ENCODE measurements at regions not wholly inside any gene's neighbourhood (a gene's known extent, or its start where the extent isn't known, plus 50 kb on each side); places are given as distances from the start of the nearest gene placed in this dataset.

- Histone ChIP-seq H3K27ac (ENCODE audit: low read length) (no peak overlapping the region), H3K27me3 (ENCODE audit: control insufficient read depth, insufficient read depth, low read length) (no peaks in the 10 kb centered on the region), H3K9me3 (ENCODE audit: control insufficient read depth, low read depth, low read length) (no peaks in the 10 kb centered on the region), H3K4me3 (ENCODE audit: low read length) (no peak overlapping the region), H3K4me1 (ENCODE audit: control insufficient read depth, insufficient read depth, low read length) (peaks cover 14% of the 10 kb centered on the region), H3K36me3 (ENCODE audit: control insufficient read depth, insufficient read depth, low read length) (no peaks in the 10 kb centered on the region)
- peak in 1 of 2 donors; percentile 54 for DNase-seq
- WGBS (ENCODE audit: insufficient coverage, low lambda C conversion rate), result no CpG with 5 or more reads among the region's 11 CpGs
These were observed 119.1 kb upstream of the NCK2 start for GRCh38 chr2:105625632-105626031.

DNA sequence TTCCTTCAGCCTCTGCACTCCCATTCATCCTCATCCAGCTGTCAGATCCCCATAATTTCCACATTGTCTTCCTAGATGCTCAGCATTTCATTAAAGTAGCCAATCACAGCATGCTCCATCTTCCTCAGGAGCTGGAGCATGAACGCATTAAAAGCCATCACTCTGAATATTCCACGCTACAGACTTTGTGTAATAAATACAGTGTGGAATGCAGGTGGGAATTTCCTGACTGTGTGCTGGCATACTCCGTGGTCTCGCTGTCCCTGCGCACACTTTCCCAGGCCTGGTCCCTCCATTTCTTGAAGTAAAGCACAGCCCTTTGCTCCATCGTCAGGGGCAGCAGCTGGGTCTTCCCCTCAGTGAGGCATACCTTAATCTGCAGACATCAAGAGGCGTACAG, 123.7 kb upstream of the NCK2 start:
- H3K4me1 ChIP-seq (ENCODE audit: control insufficient read depth, insufficient read depth, low read length), result peaks cover 25% of the 10 kb centered on the region
- 80% methylated on average over 1 of the region's 7 CpGs for WGBS (ENCODE audit: insufficient coverage, low lambda C conversion rate)
- no peak for DNase-seq

DNA sequence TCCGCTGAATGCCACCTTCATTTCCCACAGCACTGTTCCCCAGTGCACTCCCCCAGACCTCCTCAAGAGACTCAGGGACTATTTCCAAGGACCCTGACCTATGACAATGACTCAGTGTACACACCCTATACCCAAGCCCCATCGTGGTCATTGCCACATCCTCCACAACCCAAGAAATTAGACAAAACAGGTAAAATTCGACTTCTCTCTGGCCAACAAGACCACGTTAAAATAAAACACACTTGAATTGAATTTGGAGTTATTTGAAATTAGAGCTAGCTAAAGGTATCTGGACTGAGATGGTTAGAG, 126.4 kb upstream of the NCK2 start:
- whole genome bisulfite sequencing (ENCODE audit: insufficient coverage, low lambda C conversion rate), result no CpG with 5 or more reads among the region's 4 CpGs
- H3K27me3 ChIP-seq (ENCODE audit: control insufficient read depth, insufficient read depth, low read length), result no peaks in the 10 kb centered on the region

More for the DNA sequence above, 123.7 kb upstream of the NCK2 start:
- Histone ChIP-seq H3K4me3 (ENCODE audit: low read length) (no peak overlapping the region), H3K9me3 (ENCODE audit: control insufficient read depth, low read depth, low read length) (no peaks in the 10 kb centered on the region), H3K27me3 (ENCODE audit: control insufficient read depth, insufficient read depth, low read length) (no peaks in the 10 kb centered on the region), H3K36me3 (ENCODE audit: control insufficient read depth, insufficient read depth, low read length) (no peaks in the 10 kb centered on the region), H3K27ac (ENCODE audit: low read length) (no peak overlapping the region)

DNA sequence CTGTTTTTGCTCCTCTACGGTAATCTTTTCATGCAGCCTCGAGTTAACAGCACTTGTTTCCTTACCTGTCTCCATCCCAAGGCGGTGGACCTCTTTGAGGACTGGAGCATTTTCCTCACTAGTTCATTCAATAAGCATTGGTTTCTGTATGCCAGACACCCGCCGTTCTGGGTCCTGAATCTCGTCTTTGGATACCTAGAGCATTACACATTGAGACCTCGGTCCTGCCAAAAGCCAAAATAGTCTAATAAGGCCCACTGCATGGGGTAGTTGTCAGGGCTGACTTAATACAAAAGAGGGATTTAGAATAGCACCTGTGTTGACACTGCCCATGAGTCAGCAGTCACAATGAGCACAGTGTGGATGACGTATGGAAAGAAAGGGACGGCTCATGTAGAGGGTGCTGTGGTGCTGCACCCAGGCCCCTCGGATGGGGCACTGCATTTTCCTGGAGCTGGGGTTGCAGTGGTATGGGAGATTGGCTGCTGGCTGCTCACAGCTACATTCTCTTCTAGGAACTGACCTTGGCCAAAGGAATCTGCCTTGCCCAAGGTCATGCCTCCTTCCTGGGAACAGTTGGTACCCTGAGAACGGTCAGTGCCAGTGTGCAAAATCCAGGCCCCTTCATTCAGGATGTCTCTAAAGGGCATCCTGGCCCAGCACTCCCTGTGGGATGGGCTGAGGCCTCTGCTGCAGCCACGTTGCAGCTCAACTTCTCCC, 126.9 kb upstream of the NCK2 start:
- peak; percentile 66 to 86 for DNase-seq
- Histone ChIP-seq H3K4me3 (ENCODE audit: low read length) (no peak overlapping the region), H3K27ac (ENCODE audit: low read length) (no peak overlapping the region), H3K27me3 (ENCODE audit: control insufficient read depth, insufficient read depth, low read length) (no peaks in the 10 kb centered on the region), H3K9me3 (ENCODE audit: control insufficient read depth, low read depth, low read length) (no peaks in the 10 kb centered on the region), H3K36me3 (ENCODE audit: control insufficient read depth, insufficient read depth, low read length) (no peaks in the 10 kb centered on the region), H3K4me1 (ENCODE audit: control insufficient read depth, insufficient read depth, low read length) (peaks cover 21% of the 10 kb centered on the region)
- WGBS (ENCODE audit: insufficient coverage, low lambda C conversion rate), result 80% methylated on average over 2 of the region's 12 CpGs

More for the DNA sequence above, 126.4 kb upstream of the NCK2 start:
- Histone ChIP-seq H3K4me3 (ENCODE audit: low read length) (no peak overlapping the region), H3K9me3 (ENCODE audit: control insufficient read depth, low read depth, low read length) (no peaks in the 10 kb centered on the region), H3K4me1 (ENCODE audit: control insufficient read depth, insufficient read depth, low read length) (peaks cover 19% of the 10 kb centered on the region), H3K36me3 (ENCODE audit: control insufficient read depth, insufficient read depth, low read length) (no peaks in the 10 kb centered on the region), H3K27ac (ENCODE audit: low read length) (no peak overlapping the region)
- DNase-seq, result no peak

- peak overlapping the region; percentile 53 for H3K4me3 ChIP-seq (ENCODE audit: low read length)
- 14% methylated on average over 1 of the region's 8 CpGs for WGBS (ENCODE audit: insufficient coverage, low lambda C conversion rate)
- peaks cover 41% of the 10 kb centered on the region for H3K4me1 ChIP-seq (ENCODE audit: control insufficient read depth, insufficient read depth, low read length)
- no peaks in the 10 kb centered on the region for H3K9me3 ChIP-seq (ENCODE audit: control insufficient read depth, low read depth, low read length)
- no peaks in the 10 kb centered on the region for H3K27me3 ChIP-seq (ENCODE audit: control insufficient read depth, insufficient read depth, low read length)
- no peaks in the 10 kb centered on the region for H3K36me3 ChIP-seq (ENCODE audit: control insufficient read depth, insufficient read depth, low read length)
- H3K27ac ChIP-seq (ENCODE audit: low read length), result peak overlapping the region; percentile 49
- peak in 1 of 2 donors; percentile 60 for DNase-seq
These were observed 129.4 kb upstream of the NCK2 start for GRCh38 chr2:105615305-105615704.

DNA sequence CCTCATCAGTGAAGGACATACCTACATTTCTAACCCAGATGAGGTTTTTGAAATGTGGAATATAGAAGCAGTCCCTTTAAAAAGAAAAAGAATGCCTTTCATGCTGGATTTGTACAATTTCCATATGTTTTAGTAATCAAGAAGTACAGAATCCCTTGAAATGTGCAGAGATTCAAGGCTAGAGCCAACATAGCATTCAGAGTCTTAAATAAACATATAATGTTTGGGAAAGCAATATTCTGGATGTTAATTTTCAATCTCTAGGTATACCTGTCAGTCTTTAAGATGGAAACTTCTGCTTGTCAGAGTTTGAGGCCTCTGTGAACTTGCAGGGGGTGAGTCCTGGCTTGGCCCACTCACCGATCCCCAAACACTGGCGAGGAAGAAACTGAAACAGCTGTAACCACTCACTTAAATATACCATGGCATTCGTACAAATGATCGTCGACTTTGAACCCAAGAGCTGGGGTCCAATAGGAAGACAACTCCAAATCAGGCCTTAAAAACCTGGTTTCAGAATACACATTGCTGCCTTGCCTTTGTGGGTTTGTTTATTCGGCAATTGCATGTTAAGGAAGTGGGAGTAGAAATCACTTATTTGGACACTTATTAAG, 132.8 kb upstream of the NCK2 start:
- DNase-seq, result peak in 1 of 2 donors; percentile 85
- 0% methylated on average over 3 of the region's 6 CpGs for WGBS (ENCODE audit: insufficient coverage, low lambda C conversion rate)
- Histone ChIP-seq H3K4me1 (ENCODE audit: control insufficient read depth, insufficient read depth, low read length) (peaks cover 50% of the 10 kb centered on the region), H3K9me3 (ENCODE audit: control insufficient read depth, low read depth, low read length) (no peaks in the 10 kb centered on the region), H3K27me3 (ENCODE audit: control insufficient read depth, insufficient read depth, low read length) (no peaks in the 10 kb centered on the region), H3K4me3 (ENCODE audit: low read length) (no peak overlapping the region), H3K36me3 (ENCODE audit: control insufficient read depth, insufficient read depth, low read length) (no peaks in the 10 kb centered on the region), H3K27ac (ENCODE audit: low read length) (peak overlapping the region; percentile 73)

- Histone ChIP-seq H3K36me3 (ENCODE audit: control insufficient read depth, insufficient read depth, low read length) (no peaks in the 10 kb centered on the region), H3K27me3 (ENCODE audit: control insufficient read depth, insufficient read depth, low read length) (no peaks in the 10 kb centered on the region), H3K27ac (ENCODE audit: low read length) (peak overlapping the region; percentile 73), H3K9me3 (ENCODE audit: control insufficient read depth, low read depth, low read length) (no peaks in the 10 kb centered on the region), H3K4me3 (ENCODE audit: low read length) (no peak overlapping the region), H3K4me1 (ENCODE audit: control insufficient read depth, insufficient read depth, low read length) (peaks cover 50% of the 10 kb centered on the region)
- DNase-seq, result peak in 1 of 2 donors; percentile 75
- 29% methylated on average over 1 of the region's 2 CpGs for WGBS (ENCODE audit: insufficient coverage, low lambda C conversion rate)
These were observed 133.4 kb upstream of the NCK2 start for GRCh38 chr2:105611333-105611637.

GRCh38 chr2:105610576-105611332, 134.0 kb upstream of the NCK2 start:
- no peaks in the 10 kb centered on the region for H3K36me3 ChIP-seq (ENCODE audit: control insufficient read depth, insufficient read depth, low read length)
- no peaks in the 10 kb centered on the region for H3K9me3 ChIP-seq (ENCODE audit: control insufficient read depth, low read depth, low read length)
- no CpG with 5 or more reads among the region's 16 CpGs for WGBS (ENCODE audit: insufficient coverage, low lambda C conversion rate)
- H3K4me3 ChIP-seq (ENCODE audit: low read length), result no peak overlapping the region
- DNase-seq, result peak in 1 of 2 donors; percentile 35
- peak overlapping the region; percentile 73 for H3K27ac ChIP-seq (ENCODE audit: low read length)
- H3K27me3 ChIP-seq (ENCODE audit: control insufficient read depth, insufficient read depth, low read length), result no peaks in the 10 kb centered on the region
- peaks cover 50% of the 10 kb centered on the region for H3K4me1 ChIP-seq (ENCODE audit: control insufficient read depth, insufficient read depth, low read length)

DNA sequence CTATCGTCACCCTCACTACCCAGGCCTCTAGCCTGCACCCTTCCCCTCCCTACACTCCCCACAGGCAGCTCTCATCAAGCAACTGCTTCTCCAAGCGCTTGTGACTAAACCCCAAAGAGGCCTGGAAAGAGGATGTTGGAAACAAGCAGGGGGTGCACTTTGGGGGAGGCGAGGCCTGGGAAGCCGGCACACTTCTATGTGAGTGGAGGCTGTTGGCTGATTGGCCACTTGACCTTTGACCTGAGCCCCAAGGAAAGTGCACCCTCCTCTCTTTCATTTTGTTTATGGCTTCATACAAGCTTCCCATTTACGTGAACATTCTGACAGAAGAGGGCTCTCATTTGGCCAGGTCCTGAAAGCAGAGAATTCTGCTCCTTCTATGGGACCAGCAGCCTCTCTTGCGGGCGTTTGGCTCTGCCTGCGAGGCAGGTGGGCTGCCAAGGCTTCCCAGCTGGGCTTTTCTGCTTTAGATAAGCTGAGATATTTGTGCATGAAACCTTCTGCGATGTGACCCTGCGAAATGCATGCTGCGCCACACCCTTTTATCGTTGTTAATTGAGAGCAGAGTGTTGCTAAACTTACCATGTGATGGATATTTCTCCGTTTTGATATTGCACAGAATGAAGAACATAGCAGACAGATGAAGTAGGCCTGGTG, 134.8 kb upstream of the NCK2 start:
- Histone ChIP-seq H3K9me3 (ENCODE audit: control insufficient read depth, low read depth, low read length) (no peaks in the 10 kb centered on the region), H3K27ac (ENCODE audit: low read length) (peak overlapping the region; percentile 73), H3K36me3 (ENCODE audit: control insufficient read depth, insufficient read depth, low read length) (no peaks in the 10 kb centered on the region), H3K4me3 (ENCODE audit: low read length) (no peak overlapping the region), H3K4me1 (ENCODE audit: control insufficient read depth, insufficient read depth, low read length) (peaks cover 47% of the 10 kb centered on the region), H3K27me3 (ENCODE audit: control insufficient read depth, insufficient read depth, low read length) (no peaks in the 10 kb centered on the region)
- WGBS (ENCODE audit: insufficient coverage, low lambda C conversion rate), result no CpG with 5 or more reads among the region's 13 CpGs
- peak in 1 of 2 donors; percentile 66 for DNase-seq

DNA sequence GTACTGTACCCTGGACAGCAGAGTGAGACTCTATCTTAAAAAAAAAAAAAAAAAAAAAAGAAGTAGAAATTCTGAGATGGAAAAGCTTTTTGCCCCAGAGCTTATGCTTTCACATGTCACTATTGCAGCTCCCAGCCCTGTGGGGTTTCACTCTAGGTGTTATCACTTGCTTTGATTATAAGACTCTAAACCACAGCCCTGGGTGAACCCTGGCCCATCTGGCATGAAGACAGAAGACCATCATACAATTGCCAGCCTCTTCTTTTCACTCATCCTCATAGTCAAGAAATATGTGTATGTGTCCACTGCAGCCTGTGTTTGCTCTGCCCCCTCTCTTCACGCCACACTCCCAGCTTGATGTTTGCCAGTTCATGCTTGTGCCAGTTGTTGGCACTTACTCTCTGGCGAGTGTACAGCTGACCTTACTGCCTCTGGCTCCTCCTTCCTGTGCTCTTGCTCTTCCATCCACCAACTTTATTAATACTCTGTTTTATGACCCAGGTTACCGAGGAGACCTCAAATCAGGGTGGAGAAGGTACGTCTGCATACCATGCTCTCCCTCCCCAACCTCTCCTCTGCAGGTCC, 136.7 kb upstream of the NCK2 start:
- DNase-seq, result no peak

More for the DNA sequence above, 136.7 kb upstream of the NCK2 start:
- WGBS (ENCODE audit: insufficient coverage, low lambda C conversion rate), result 79% methylated on average over 2 of the region's 4 CpGs
- Histone ChIP-seq H3K36me3 (ENCODE audit: control insufficient read depth, insufficient read depth, low read length) (no peaks in the 10 kb centered on the region), H3K4me1 (ENCODE audit: control insufficient read depth, insufficient read depth, low read length) (peaks cover 52% of the 10 kb centered on the region), H3K27me3 (ENCODE audit: control insufficient read depth, insufficient read depth, low read length) (no peaks in the 10 kb centered on the region), H3K27ac (ENCODE audit: low read length) (no peak overlapping the region), H3K4me3 (ENCODE audit: low read length) (no peak overlapping the region), H3K9me3 (ENCODE audit: control insufficient read depth, low read depth, low read length) (no peaks in the 10 kb centered on the region)
